ENCODE measurements at regions not wholly inside any gene's neighbourhood (a gene's known extent, or its start where the extent isn't known, plus 50 kb on each side); places are given as distances from the start of the nearest gene placed in this dataset.

DNA sequence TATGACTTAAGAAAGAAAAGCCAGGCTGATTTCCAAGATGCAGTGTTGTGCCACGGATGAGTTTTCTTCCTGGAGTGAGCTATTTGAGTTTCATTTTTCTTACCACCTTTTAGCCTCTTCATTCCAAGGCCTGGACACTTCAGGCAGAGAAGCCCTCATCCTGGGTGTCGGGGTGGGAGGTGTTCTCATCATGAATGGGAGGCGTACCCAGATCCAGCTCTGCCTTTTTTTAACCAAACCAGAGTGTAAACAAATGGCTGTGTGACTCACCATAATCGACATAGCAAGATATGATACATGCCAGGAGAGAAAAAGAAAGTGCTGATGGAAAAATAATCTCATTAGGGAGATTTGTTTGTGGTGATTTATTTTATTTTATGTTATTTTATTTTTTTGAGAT lies 79.9 kb downstream of the ARF6 start:
- TF ChIP-seq GABPA (IDR thresholded peaks at IDR 0.05; ENCODE audit: low read depth) (no peak), POLR2AphosphoS5 (IDR thresholded peaks at IDR 0.05; ENCODE audit: low read depth) (no peak), SPI1 (IDR thresholded peaks at IDR 0.05; ENCODE audit: borderline replicate concordance, low read depth) (no peak)
- TF ChIP-seq, protein P1, sequence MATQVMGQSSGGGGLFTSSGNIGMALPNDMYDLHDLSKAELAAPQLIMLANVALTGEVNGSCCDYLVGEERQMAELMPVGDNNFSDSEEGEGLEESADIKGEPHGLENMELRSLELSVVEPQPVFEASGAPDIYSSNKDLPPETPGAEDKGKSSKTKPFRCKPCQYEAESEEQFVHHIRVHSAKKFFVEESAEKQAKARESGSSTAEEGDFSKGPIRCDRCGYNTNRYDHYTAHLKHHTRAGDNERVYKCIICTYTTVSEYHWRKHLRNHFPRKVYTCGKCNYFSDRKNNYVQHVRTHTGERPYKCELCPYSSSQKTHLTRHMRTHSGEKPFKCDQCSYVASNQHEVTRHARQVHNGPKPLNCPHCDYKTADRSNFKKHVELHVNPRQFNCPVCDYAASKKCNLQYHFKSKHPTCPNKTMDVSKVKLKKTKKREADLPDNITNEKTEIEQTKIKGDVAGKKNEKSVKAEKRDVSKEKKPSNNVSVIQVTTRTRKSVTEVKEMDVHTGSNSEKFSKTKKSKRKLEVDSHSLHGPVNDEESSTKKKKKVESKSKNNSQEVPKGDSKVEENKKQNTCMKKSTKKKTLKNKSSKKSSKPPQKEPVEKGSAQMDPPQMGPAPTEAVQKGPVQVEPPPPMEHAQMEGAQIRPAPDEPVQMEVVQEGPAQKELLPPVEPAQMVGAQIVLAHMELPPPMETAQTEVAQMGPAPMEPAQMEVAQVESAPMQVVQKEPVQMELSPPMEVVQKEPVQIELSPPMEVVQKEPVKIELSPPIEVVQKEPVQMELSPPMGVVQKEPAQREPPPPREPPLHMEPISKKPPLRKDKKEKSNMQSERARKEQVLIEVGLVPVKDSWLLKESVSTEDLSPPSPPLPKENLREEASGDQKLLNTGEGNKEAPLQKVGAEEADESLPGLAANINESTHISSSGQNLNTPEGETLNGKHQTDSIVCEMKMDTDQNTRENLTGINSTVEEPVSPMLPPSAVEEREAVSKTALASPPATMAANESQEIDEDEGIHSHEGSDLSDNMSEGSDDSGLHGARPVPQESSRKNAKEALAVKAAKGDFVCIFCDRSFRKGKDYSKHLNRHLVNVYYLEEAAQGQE (IDR thresholded peaks at IDR 0.05; ENCODE audit: insufficient replicate concordance, low read depth), result no peak
- DNase-seq (ENCODE audit: low read depth in 1 of 2, low spot score in 1 of 2), result no peak
- H3K27ac ChIP-seq (replicated peaks), result no peak overlapping the region
- H3K27me3 ChIP-seq (ENCODE audit: insufficient read depth, poor library complexity, severe bottlenecking), result no peaks in the 10 kb centered on the region
- no peak overlapping the region for H3K4me3 ChIP-seq (replicated peaks; ENCODE audit: insufficient read depth, low read length)

- TF ChIP-seq POLR2AphosphoS5 (IDR thresholded peaks at IDR 0.05; ENCODE audit: low read depth) (no peak), SPI1 (IDR thresholded peaks at IDR 0.05; ENCODE audit: borderline replicate concordance, low read depth) (no peak), GABPA (IDR thresholded peaks at IDR 0.05; ENCODE audit: low read depth) (no peak)
- TF ChIP-seq, protein P1 (IDR thresholded peaks at IDR 0.05; ENCODE audit: insufficient replicate concordance, low read depth), result no peak
- TF ChIP-seq, protein P2, sequence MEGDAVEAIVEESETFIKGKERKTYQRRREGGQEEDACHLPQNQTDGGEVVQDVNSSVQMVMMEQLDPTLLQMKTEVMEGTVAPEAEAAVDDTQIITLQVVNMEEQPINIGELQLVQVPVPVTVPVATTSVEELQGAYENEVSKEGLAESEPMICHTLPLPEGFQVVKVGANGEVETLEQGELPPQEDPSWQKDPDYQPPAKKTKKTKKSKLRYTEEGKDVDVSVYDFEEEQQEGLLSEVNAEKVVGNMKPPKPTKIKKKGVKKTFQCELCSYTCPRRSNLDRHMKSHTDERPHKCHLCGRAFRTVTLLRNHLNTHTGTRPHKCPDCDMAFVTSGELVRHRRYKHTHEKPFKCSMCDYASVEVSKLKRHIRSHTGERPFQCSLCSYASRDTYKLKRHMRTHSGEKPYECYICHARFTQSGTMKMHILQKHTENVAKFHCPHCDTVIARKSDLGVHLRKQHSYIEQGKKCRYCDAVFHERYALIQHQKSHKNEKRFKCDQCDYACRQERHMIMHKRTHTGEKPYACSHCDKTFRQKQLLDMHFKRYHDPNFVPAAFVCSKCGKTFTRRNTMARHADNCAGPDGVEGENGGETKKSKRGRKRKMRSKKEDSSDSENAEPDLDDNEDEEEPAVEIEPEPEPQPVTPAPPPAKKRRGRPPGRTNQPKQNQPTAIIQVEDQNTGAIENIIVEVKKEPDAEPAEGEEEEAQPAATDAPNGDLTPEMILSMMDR (IDR thresholded peaks at IDR 0.05; ENCODE audit: insufficient read depth, low read length), result no peak
- no peak for DNase-seq (ENCODE audit: low read depth in 1 of 2, low spot score in 1 of 2)
- no peak overlapping the region for H3K4me3 ChIP-seq (replicated peaks; ENCODE audit: insufficient read depth, low read length)
- no peaks in the 10 kb centered on the region for H3K27me3 ChIP-seq (ENCODE audit: insufficient read depth, poor library complexity, severe bottlenecking)
- no peak overlapping the region for H3K27ac ChIP-seq (replicated peaks)
Measured at GRCh38 chr14:49975276-49975675, 82.4 kb downstream of the ARF6 start.

DNA sequence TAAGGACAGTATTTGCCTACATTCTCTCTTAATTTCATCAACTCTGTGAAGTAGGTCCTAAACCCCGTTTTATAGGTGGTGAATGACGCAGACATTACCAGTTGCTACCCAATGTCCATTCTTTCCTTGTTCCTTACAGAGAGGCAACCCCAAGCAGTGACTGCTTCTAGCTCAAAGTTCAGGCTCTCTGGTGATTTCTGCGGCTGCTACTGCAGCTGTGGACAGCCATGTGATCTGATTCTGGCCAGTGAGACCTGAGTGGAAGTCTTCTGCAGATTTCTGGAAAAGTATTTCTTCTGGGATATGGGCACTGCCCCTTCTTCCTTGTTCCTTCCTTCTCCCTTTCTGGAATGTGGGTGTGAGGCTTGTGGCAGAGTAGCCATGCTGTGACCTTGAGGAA lies 82.9 kb downstream of the ARF6 start:
- H3K4me3 ChIP-seq (replicated peaks; ENCODE audit: insufficient read depth, low read length), result no peak overlapping the region
- no peak for TF ChIP-seq POLR2AphosphoS5 (IDR thresholded peaks at IDR 0.05; ENCODE audit: low read depth)
- TF ChIP-seq, protein P2 (IDR thresholded peaks at IDR 0.05; ENCODE audit: insufficient read depth, low read length), result no peak
- TF ChIP-seq GABPA (IDR thresholded peaks at IDR 0.05; ENCODE audit: low read depth), result no peak
- TF ChIP-seq SPI1 (IDR thresholded peaks at IDR 0.05; ENCODE audit: borderline replicate concordance, low read depth), result no peak
- TF ChIP-seq, protein P1 (IDR thresholded peaks at IDR 0.05; ENCODE audit: insufficient replicate concordance, low read depth), result no peak
- no peak for DNase-seq (ENCODE audit: low read depth in 1 of 2, low spot score in 1 of 2)
- no peak overlapping the region for H3K27ac ChIP-seq (replicated peaks)
- H3K27me3 ChIP-seq (ENCODE audit: insufficient read depth, poor library complexity, severe bottlenecking), result no peaks in the 10 kb centered on the region
